Endothelial cell of umbilical vein (primary cell): ENCODE measurements at regions not wholly inside any gene's neighbourhood (a gene's known extent, or its start where the extent isn't known, plus 50 kb on each side); places are given as distances from the start of the nearest gene placed in this dataset.

Experiments
- BruUV-seq: library from RNA; stranded (reverse); fragments of 400-500 nt; replicated peaks from 2 replicates; lab custom pipeline; 2021; lab: Mats Ljungman, UMichigan
- CTCF ChIA-PET: fragments of 300-600, 350-600 bp; sonication (Branson Sonifier 250); formaldehyde crosslinking; loops from one replicate; lab custom pipeline; 2021; ENCODE audit warnings: antibody characterized with exemption, inconsistent platforms; lab: Charles Lee
- POLR2A ChIA-PET: fragments of 300-600, 350-600 bp; sonication (Branson Sonifier 250); formaldehyde crosslinking; loops from one replicate; lab custom pipeline; 2021; ENCODE audit warnings: antibody characterized with exemption, inconsistent platforms; lab: Charles Lee
- DNase-seq: peaks from one replicate; pipeline ENCODE4 v3.0.0-alpha.2; 2011; ENCODE audit warnings: low read depth, low spot score
- FAIRE-seq: peaks from 2 replicates; lab custom pipeline; 2011; peaks lifted over from hg19 to GRCh38; lab: Jason Lieb, UNC
- H2AFZ ChIP-seq: 2 replicates; pipeline ENCODE4 v1.6.0; 2012; ENCODE audit warnings: low read depth, low read length, control low read depth, inconsistent platforms
- H3K27ac ChIP-seq: 2 replicates; pipeline ENCODE4 v1.5.1; 2011; ENCODE audit warnings: low read depth, mild to moderate bottlenecking, control low read depth, low read length, moderate library complexity; ENCODE audit not compliant: insufficient read depth
- H3K27me3 ChIP-seq, 2 experiments: 2 replicates each; pipeline versions ENCODE4 v1.6.0 to v1.6.1; 2011; ENCODE audit warnings: low read length in 2 of 2, mixed read lengths in 1 of 2; ENCODE audit not compliant: control insufficient read depth in 2 of 2, insufficient read depth in 2 of 2
- H3K36me3 ChIP-seq, 2 experiments: 2 replicates in 1 of 2; 3 replicates in 1 of 2; pipeline ENCODE4 v1.5.1; 2011; ENCODE audit warnings: low read length in 2 of 2, mild to moderate bottlenecking in 1 of 2, moderate library complexity in 1 of 2; ENCODE audit not compliant: control insufficient read depth in 2 of 2, insufficient read depth in 2 of 2; ENCODE audit errors: extremely low read depth in 1 of 2
- H3K4me1 ChIP-seq: 3 replicates; pipeline ENCODE4 v1.5.1; 2011; ENCODE audit warnings: mild to moderate bottlenecking, low read length; ENCODE audit not compliant: control insufficient read depth, insufficient read depth; ENCODE audit errors: extremely low read depth
- H3K4me2 ChIP-seq: 2 replicates; pipeline ENCODE4 v1.6.1; 2011; ENCODE audit warnings: low read length, control low read depth, mixed read lengths; ENCODE audit not compliant: insufficient read depth
- H3K4me3 ChIP-seq, 3 experiments: fragments of 200-600 bp in 1 of 3; sonication (generic), shearing (Covaris generic) in 1 of 3; replicated peaks in 1 of 3; 2 replicates each; pipeline ENCODE4 v1.5.1; 2011 to 2016; ENCODE audit warnings: control low read depth in 3 of 3, low read length in 3 of 3, mild to moderate bottlenecking in 2 of 3, inconsistent platforms in 1 of 3, low read depth in 1 of 3, moderate library complexity in 1 of 3; ENCODE audit not compliant: insufficient read depth in 1 of 3
- H3K79me2 ChIP-seq: 2 replicates; pipeline ENCODE4 v1.6.0; 2012; ENCODE audit warnings: low read length, inconsistent platforms; ENCODE audit not compliant: control insufficient read depth, insufficient read depth
- H3K9ac ChIP-seq: replicated peaks from 2 replicates; pipeline ENCODE3; 2011; ENCODE audit warnings: low read length, control low read depth; ENCODE audit not compliant: insufficient read depth; ENCODE audit errors: extremely low read depth
- H3K9me1 ChIP-seq: replicated peaks from 3 replicates; pipeline ENCODE4 v1.6.0; 2011; ENCODE audit warnings: mild to moderate bottlenecking, low read length; ENCODE audit not compliant: control insufficient read depth, insufficient read depth; ENCODE audit errors: extremely low read depth
- H3K9me3 ChIP-seq: replicated peaks from 2 replicates; pipeline ENCODE4 v1.5.1; 2012; ENCODE audit warnings: low read length, inconsistent platforms; ENCODE audit not compliant: control insufficient read depth, insufficient read depth
- H4K20me1 ChIP-seq: replicated peaks from 2 replicates; pipeline ENCODE3; 2011; ENCODE audit warnings: mild to moderate bottlenecking, low read length; ENCODE audit not compliant: control insufficient read depth, insufficient read depth; ENCODE audit errors: extremely low read depth
- EZH2 ChIP-seq: IDR thresholded peaks from 2 replicates; pipeline ENCODE4 v1.6.1; 2012; ENCODE audit warnings: borderline replicate concordance, low read depth, mild to moderate bottlenecking, moderate library complexity, low read length, inconsistent platforms; ENCODE audit not compliant: severe bottlenecking
- FOS ChIP-seq: IDR thresholded peaks from 2 replicates; pipeline ENCODE4 v1.6.1; 2011; ENCODE audit warnings: mild to moderate bottlenecking, low read length, moderate library complexity, borderline replicate concordance; ENCODE audit not compliant: insufficient read depth
- GATA2 ChIP-seq: IDR thresholded peaks from 2 replicates; pipeline ENCODE4 v1.7.0; 2011; ENCODE audit warnings: low read depth, mild to moderate bottlenecking, moderate library complexity, mixed read lengths, low read length; ENCODE audit not compliant: insufficient read length, insufficient read depth
- JUN ChIP-seq: IDR thresholded peaks from 2 replicates; pipeline ENCODE4 v1.6.1; 2011; ENCODE audit warnings: borderline replicate concordance, low read depth; ENCODE audit not compliant: insufficient read length, insufficient read depth
- MYC ChIP-seq: IDR thresholded peaks from one replicate; pipeline ENCODE4 v1.6.1; 2011; ENCODE audit warnings: mild to moderate bottlenecking, low read depth, low read length
- POLR2A ChIP-seq: IDR thresholded peaks from 2 replicates; pipeline ENCODE4 v1.6.1; 2012; ENCODE audit warnings: low read depth, mild to moderate bottlenecking, control low read depth, low read length
- POLR2AphosphoS5 ChIP-seq: IDR thresholded peaks from 2 replicates; pipeline ENCODE4 v1.6.1; 2012; ENCODE audit warnings: low read depth, mild to moderate bottlenecking, control low read depth, low read length, moderate library complexity; ENCODE audit not compliant: insufficient read depth
- dilution Hi-C: fragments of 300-500 bp; cut with MboI; formaldehyde crosslinking; loops from one replicate; pipeline ENCODE4 v1.15.0; 2019; ENCODE audit warnings: low sequenced_read_pairs; ENCODE audit not compliant: extremely low pct_ligation_motif_present
- intact Hi-C: fragments of 100-400 bp; cut with micrococcal nuclease; formaldehyde crosslinking; loops from one replicate; pipeline ENCODE4 v1.10.0; 2022
- TF ChIP-seq, protein P1 (sequence below), 2 donors: IDR thresholded peaks; 1 replicate in 1 of 2; 2 replicates in 1 of 2; pipeline ENCODE4 v1.5.1; 2011; ENCODE audit warnings: low read length in 2 of 2, mild to moderate bottlenecking in 2 of 2, moderate library complexity in 2 of 2, control low read depth in 1 of 2, inconsistent platforms in 1 of 2, low read depth in 1 of 2; ENCODE audit not compliant: insufficient read depth in 1 of 2; ENCODE audit errors: extremely low read depth in 1 of 2
- TF ChIP-seq, protein P2 (sequence below): IDR thresholded peaks from 2 replicates; pipeline ENCODE4 v1.6.1; 2011; ENCODE audit not compliant: insufficient read depth, insufficient read length

DNA sequence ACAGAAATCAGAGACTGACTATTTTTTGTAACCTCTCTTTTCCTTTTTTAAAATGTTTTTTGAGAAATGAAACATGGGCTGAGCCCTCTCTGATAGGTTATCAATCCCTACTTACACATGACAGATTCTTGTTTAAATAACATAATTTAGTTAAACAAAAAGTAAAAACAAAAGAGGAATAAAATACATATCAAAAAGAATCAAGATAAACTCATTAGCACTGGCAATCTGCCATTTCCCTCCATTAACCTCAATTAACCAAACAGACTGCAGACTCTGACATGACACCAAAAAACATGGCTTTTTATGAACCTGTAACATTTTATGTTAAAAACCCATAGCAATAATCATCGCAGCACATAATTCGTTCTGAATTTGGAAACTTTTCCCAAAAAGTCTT lies 284.4 kb upstream of the MTNR1B start:
- DNase-seq (no peak), FAIRE-seq (no peak)
- intact Hi-C loops: no loop called here
- Histone ChIP-seq H2AFZ (no peak overlapping the region), H3K4me3 (no peak overlapping the region), H3K4me1 (no peaks in the 10 kb centered on the region), H3K27me3 (no peaks in the 10 kb centered on the region), H3K4me2 (no peak overlapping the region), H4K20me1 (no peaks in the 10 kb centered on the region), H3K79me2 (no peaks in the 10 kb centered on the region), H3K36me3 (no peaks in the 10 kb centered on the region), H3K9me3 (no peaks in the 10 kb centered on the region), H3K27ac (no peak overlapping the region), H3K9me1 (no peaks in the 10 kb centered on the region), H3K9ac (no peak overlapping the region)
- BruUV-seq: no TSS peak
- POLR2A ChIA-PET: no interaction called here
- TF ChIP-seq JUN (no peak), POLR2AphosphoS5 (no peak), MYC (no peak), POLR2A (no peak), GATA2 (no peak), EZH2 (no peak), FOS (no peak)
- TF ChIP-seq, protein P1, sequence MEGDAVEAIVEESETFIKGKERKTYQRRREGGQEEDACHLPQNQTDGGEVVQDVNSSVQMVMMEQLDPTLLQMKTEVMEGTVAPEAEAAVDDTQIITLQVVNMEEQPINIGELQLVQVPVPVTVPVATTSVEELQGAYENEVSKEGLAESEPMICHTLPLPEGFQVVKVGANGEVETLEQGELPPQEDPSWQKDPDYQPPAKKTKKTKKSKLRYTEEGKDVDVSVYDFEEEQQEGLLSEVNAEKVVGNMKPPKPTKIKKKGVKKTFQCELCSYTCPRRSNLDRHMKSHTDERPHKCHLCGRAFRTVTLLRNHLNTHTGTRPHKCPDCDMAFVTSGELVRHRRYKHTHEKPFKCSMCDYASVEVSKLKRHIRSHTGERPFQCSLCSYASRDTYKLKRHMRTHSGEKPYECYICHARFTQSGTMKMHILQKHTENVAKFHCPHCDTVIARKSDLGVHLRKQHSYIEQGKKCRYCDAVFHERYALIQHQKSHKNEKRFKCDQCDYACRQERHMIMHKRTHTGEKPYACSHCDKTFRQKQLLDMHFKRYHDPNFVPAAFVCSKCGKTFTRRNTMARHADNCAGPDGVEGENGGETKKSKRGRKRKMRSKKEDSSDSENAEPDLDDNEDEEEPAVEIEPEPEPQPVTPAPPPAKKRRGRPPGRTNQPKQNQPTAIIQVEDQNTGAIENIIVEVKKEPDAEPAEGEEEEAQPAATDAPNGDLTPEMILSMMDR (IDR thresholded peaks at IDR 0.05; ENCODE audit: extremely low read depth in 1 of 2, insufficient read depth in 1 of 2, low read depth in 1 of 2, low read length in 2 of 2): no peak
- TF ChIP-seq, protein P2, sequence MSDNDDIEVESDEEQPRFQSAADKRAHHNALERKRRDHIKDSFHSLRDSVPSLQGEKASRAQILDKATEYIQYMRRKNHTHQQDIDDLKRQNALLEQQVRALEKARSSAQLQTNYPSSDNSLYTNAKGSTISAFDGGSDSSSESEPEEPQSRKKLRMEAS: no peak
- dilution Hi-C loops: no loop called here
- CTCF ChIA-PET: interaction anchor here (1.3 kb wide), 1 partner anchor 22 kb away, joined by 3 read pairs; no protein-coding TSS in a partner anchor
